Cardiac muscle cell (in vitro differentiated cells and primary cell): ENCODE measurements at regions not wholly inside any gene's neighbourhood (a gene's known extent, or its start where the extent isn't known, plus 50 kb on each side); places are given as distances from the start of the nearest gene placed in this dataset.
A peak's percentile ranks its signal among the peaks of the same experiment; 100 is the strongest.

Source experiments
- DNase-seq, 2 donors: peaks; one replicate each; pipeline versions ENCODE4 v3.0.0 to v3.0.0-alpha.2; 2010 to 2017; ENCODE audit warnings: low read depth in 1 of 2, low spot score in 1 of 2
- H3K27ac ChIP-seq: fragments of 200-600 bp; sonication (generic); 2 replicates; pipeline ENCODE4 v1.5.1; 2016
- H3K27me3 ChIP-seq: fragments of 200-600 bp; sonication (generic); 2 replicates; pipeline ENCODE4 v1.6.0; 2016; ENCODE audit warnings: control low read depth
- H3K36me3 ChIP-seq: fragments of 200-600 bp; sonication (generic); 2 replicates; pipeline ENCODE4 v1.5.1; 2016; ENCODE audit warnings: control low read depth
- H3K4me1 ChIP-seq: fragments of 200-600 bp; sonication (generic); 2 replicates; pipeline ENCODE4 v1.8.1; 2017; ENCODE audit warnings: low read depth, mild to moderate bottlenecking, mixed run types
- H3K4me3 ChIP-seq: fragments of 200-600 bp; sonication (generic); 2 replicates; pipeline ENCODE4 v1.5.1; 2016; ENCODE audit warnings: mild to moderate bottlenecking
- H3K9me3 ChIP-seq: fragments of 200-600 bp; sonication (generic); 2 replicates; pipeline ENCODE4 v1.5.1; 2017; ENCODE audit warnings: low read depth, mild to moderate bottlenecking, control low read depth
- CTCF ChIP-seq: IDR thresholded peaks from 2 replicates; pipeline ENCODE4 v1.5.1; 2012; ENCODE audit warnings: low read depth, mild to moderate bottlenecking, low read length

GRCh38 chr19:27751044-27751391 lies 1461.9 kb downstream of the UQCRFS1 start:
- no peaks in the 10 kb centered on the region for H3K27me3 ChIP-seq
- H3K4me1 ChIP-seq: no peaks in the 10 kb centered on the region
- no peak overlapping the region for H3K27ac ChIP-seq
- H3K9me3 ChIP-seq: no peaks in the 10 kb centered on the region
- no peaks in the 10 kb centered on the region for H3K36me3 ChIP-seq
- DNase-seq: no peak
- no peak for TF ChIP-seq CTCF
- H3K4me3 ChIP-seq: no peak overlapping the region

GRCh38 chr19:27750391-27751043 lies 1462.4 kb downstream of the UQCRFS1 start:
- Histone ChIP-seq H3K9me3 (no peaks in the 10 kb centered on the region), H3K27ac (no peak overlapping the region), H3K36me3 (no peaks in the 10 kb centered on the region), H3K4me1 (no peaks in the 10 kb centered on the region), H3K27me3 (no peaks in the 10 kb centered on the region), H3K4me3 (no peak overlapping the region)
- DNase-seq: no peak
- TF ChIP-seq CTCF: no peak

GRCh38 chr19:27748551-27749152 lies 1464.3 kb downstream of the UQCRFS1 start:
- DNase-seq: no peak
- no peaks in the 10 kb centered on the region for H3K4me1 ChIP-seq
- no peak overlapping the region for H3K27ac ChIP-seq
- no peak overlapping the region for H3K4me3 ChIP-seq
- no peaks in the 10 kb centered on the region for H3K9me3 ChIP-seq
- no peaks in the 10 kb centered on the region for H3K36me3 ChIP-seq
- no peaks in the 10 kb centered on the region for H3K27me3 ChIP-seq
- no peak for TF ChIP-seq CTCF

GRCh38 chr19:27746691-27747380 lies 1466.1 kb downstream of the UQCRFS1 start:
- no peak overlapping the region for H3K27ac ChIP-seq
- DNase-seq: peak; percentile 10 to 21
- peak; percentile 9 for TF ChIP-seq CTCF
- no peaks in the 10 kb centered on the region for H3K36me3 ChIP-seq
- H3K27me3 ChIP-seq: no peaks in the 10 kb centered on the region
- no peaks in the 10 kb centered on the region for H3K4me1 ChIP-seq
- H3K4me3 ChIP-seq: no peak overlapping the region
- no peaks in the 10 kb centered on the region for H3K9me3 ChIP-seq

GRCh38 chr19:27745978-27746542 lies 1466.9 kb downstream of the UQCRFS1 start:
- no peaks in the 10 kb centered on the region for H3K4me1 ChIP-seq
- no peak overlapping the region for H3K4me3 ChIP-seq
- no peak for TF ChIP-seq CTCF
- H3K27me3 ChIP-seq: no peaks in the 10 kb centered on the region
- no peaks in the 10 kb centered on the region for H3K36me3 ChIP-seq
- H3K27ac ChIP-seq: no peak overlapping the region
- DNase-seq: no peak
- no peaks in the 10 kb centered on the region for H3K9me3 ChIP-seq
